Gastroesophageal sphincter (tissue), 4 donors: ENCODE measurements at regions not wholly inside any gene's neighbourhood (a gene's known extent, or its start where the extent isn't known, plus 50 kb on each side); places are given as distances from the start of the nearest gene placed in this dataset.

Source experiments
- ATAC-seq: fragments of 150-250 bp; one replicate; pipeline ENCODE4 v1.9.1; 2016; ENCODE audit warnings: mild to moderate bottlenecking, moderate library complexity
- H3K27ac ChIP-seq, 4 donors: fragments of 200-600 bp; sonication (generic) in 3 of 4; 1 replicate in 3 of 4; 2 replicates in 1 of 4; pipeline ENCODE4 v1.5.1; 2016 to 2019
- H3K27me3 ChIP-seq: fragments of 200-600 bp; sonication (generic); one replicate; pipeline ENCODE4 v1.5.1; 2019
- H3K36me3 ChIP-seq, 2 donors: fragments of 200-600 bp; sonication (generic); one replicate each; pipeline ENCODE4 v1.5.1; 2019; ENCODE audit warnings: control low read depth in 1 of 2
- H3K4me1 ChIP-seq, 3 donors: fragments of 200-600 bp; sonication (generic); 1 replicate in 2 of 3; 2 replicates in 1 of 3; pipeline ENCODE4 v1.5.1; 2016 to 2019; ENCODE audit warnings: control low read depth in 2 of 3
- H3K4me3 ChIP-seq, 2 donors: fragments of 200-600 bp; sonication (generic); one replicate each; pipeline ENCODE4 v1.5.1; 2019; ENCODE audit warnings: mild to moderate bottlenecking in 1 of 2, moderate library complexity in 1 of 2
- H3K9me3 ChIP-seq, 3 donors: fragments of 200-600 bp; sonication (generic); one replicate each; pipeline ENCODE4 v1.5.1; 2017 to 2019; ENCODE audit warnings: control low read depth in 2 of 3
- CTCF ChIP-seq, 4 experiments: fragments of 200-600 bp in 2 of 4; fragments of 450-650 bp in 2 of 4; sonication (generic) in 1 of 4; IDR thresholded peaks; one replicate each; pipeline ENCODE4 v1.5.1; 2017 to 2019; ENCODE audit warnings: antibody characterized with exemption in 4 of 4, mild to moderate bottlenecking in 2 of 4, moderate library complexity in 2 of 4
- EP300 ChIP-seq: sonication (generic); formaldehyde crosslinking; IDR thresholded peaks from one replicate; pipeline ENCODE4 v1.6.1; 2017; ENCODE audit warnings: antibody characterized with exemption, mild to moderate bottlenecking
- POLR2A ChIP-seq, 2 donors: fragments of 450-650 bp; IDR thresholded peaks; one replicate each; pipeline ENCODE4 v1.6.1; 2017; ENCODE audit warnings: antibody characterized with exemption in 2 of 2, mild to moderate bottlenecking in 2 of 2, moderate library complexity in 1 of 2
- POLR2AphosphoS5 ChIP-seq: sonication (generic); formaldehyde crosslinking; IDR thresholded peaks from one replicate; pipeline ENCODE4 v1.6.1; 2017; ENCODE audit warnings: antibody characterized with exemption
- WGBS, 2 donors: methylation state at CpG; one replicate each; pipeline ENCODE4 v1.1.5; 2018; ENCODE audit warnings: low coverage in 1 of 2; 5-methylcytosine and 5-hydroxymethylcytosine counted together

DNA sequence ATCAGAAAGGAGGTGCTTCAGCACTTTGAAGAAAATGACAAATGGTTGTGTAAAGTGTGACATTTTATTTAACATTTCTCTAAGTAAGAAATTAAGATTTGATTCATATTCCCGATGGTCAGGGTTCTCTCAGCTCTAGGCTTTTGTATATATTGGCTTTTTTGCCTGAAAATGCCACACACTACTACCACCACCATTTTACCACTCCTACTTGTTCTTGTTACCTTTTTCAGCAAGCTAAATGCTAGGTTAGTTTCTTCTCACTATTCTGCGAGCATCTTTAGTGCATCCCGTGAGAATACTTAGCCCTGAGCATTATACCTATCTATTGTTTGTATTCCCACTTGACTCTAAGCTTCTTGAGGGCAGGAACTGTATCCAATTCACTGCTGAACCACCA is 177.6 kb upstream of the MTNR1B start:
- H3K4me1 ChIP-seq: no peaks in the 10 kb centered on the region
- H3K36me3 ChIP-seq: no peaks in the 10 kb centered on the region
- no peak overlapping the region for H3K4me3 ChIP-seq
- no peak for ATAC-seq
- H3K27ac ChIP-seq: no peak overlapping the region
- no peaks in the 10 kb centered on the region for H3K27me3 ChIP-seq
- TF ChIP-seq CTCF (IDR thresholded peaks at IDR 0.05) (no peak), POLR2AphosphoS5 (no peak), POLR2A (IDR thresholded peaks at IDR 0.05) (no peak)
- H3K9me3 ChIP-seq: no peaks in the 10 kb centered on the region
- 89 to 100% methylated on average over 2 to 3 of the region's 3 CpGs for WGBS, 2 donors

DNA sequence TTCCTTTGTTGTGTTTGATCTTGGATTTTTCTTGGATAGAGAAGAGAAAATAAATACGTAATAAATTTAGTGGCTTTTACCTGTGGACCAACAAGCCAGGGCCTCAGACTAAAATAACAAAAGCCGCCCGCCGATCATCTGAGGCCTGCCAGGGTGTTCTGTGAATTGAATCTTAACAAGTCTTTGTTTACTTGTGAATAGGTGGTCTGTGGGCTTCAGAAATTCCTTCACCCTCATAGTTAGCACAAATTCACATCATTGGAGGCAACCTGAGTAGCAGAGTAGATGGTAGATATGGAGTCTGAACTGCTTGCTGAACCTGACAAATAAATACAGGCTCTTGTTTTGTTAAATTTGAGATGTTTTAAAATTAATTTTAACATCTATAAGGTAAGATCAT is 176.3 kb upstream of the MTNR1B start:
- Histone ChIP-seq H3K27me3 (no peaks in the 10 kb centered on the region), H3K4me1 (no peaks in the 10 kb centered on the region), H3K9me3 (no peaks in the 10 kb centered on the region), H3K27ac (no peak overlapping the region), H3K4me3 (no peak overlapping the region), H3K36me3 (no peaks in the 10 kb centered on the region)
- no peak for TF ChIP-seq POLR2AphosphoS5
- TF ChIP-seq POLR2A (IDR thresholded peaks at IDR 0.05): no peak
- TF ChIP-seq CTCF (IDR thresholded peaks at IDR 0.05): no peak
- TF ChIP-seq EP300: no peak
- WGBS, 2 donors: 88 to 94% methylated on average over 4 of the region's 4 CpGs
- no peak for ATAC-seq

DNA sequence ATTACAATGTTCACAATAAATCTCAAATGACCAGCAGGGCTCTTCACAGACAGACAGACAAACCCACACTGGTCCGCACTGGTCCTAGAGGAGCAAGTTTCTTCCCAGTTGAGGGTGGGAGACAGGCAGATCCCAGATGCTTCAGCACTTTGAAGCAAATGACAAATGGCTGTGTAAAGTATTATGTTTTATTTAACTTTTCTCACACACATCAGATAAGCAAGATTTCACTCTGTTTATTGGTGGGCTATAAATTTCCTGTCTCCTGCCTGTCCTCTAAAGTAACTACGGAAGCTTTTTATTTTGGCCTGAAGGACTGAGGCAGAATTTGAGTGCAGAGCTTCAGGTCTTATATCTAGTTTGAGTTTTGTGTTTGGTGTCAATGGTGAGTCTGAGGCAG is 174.7 kb upstream of the MTNR1B start:
- Histone ChIP-seq H3K4me3 (no peak overlapping the region), H3K9me3 (no peaks in the 10 kb centered on the region), H3K27ac (no peak overlapping the region), H3K27me3 (no peaks in the 10 kb centered on the region), H3K4me1 (no peaks in the 10 kb centered on the region), H3K36me3 (no peaks in the 10 kb centered on the region)
- ATAC-seq: no peak
- 80 to 92% methylated on average over 2 of the region's 2 CpGs for WGBS, 2 donors
- no peak for TF ChIP-seq POLR2A (IDR thresholded peaks at IDR 0.05)

- no peak for ATAC-seq
- Histone ChIP-seq H3K9me3 (no peaks in the 10 kb centered on the region), H3K27me3 (no peaks in the 10 kb centered on the region), H3K4me1 (no peaks in the 10 kb centered on the region), H3K36me3 (no peaks in the 10 kb centered on the region), H3K4me3 (no peak overlapping the region), H3K27ac (no peak overlapping the region)
- WGBS, 2 donors: 89% methylated on average over 1 of the region's 1 CpG; no CpG with 5 or more reads in 1 of the 2 donors
- no peak for TF ChIP-seq POLR2AphosphoS5
- no peak for TF ChIP-seq CTCF (IDR thresholded peaks at IDR 0.05)
- no peak for TF ChIP-seq POLR2A (IDR thresholded peaks at IDR 0.05)
- no peak for TF ChIP-seq EP300
Observed at GRCh38 chr11:92796744-92797143, 172.7 kb upstream of the MTNR1B start.

DNA sequence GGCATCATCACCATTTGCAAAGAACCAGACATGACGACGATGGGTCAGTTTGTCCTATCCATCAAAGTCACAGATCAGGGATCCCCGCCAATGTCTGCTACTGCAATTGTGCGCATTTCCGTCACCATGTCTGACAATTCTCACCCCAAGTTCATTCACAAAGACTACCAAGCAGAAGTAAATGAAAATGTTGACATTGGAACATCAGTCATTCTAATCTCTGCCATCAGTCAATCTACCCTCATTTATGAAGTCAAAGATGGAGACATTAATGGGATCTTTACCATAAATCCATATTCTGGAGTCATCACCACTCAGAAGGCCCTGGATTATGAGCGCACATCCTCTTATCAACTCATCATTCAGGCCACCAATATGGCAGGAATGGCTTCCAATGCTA is 171.6 kb upstream of the MTNR1B start:
- ATAC-seq: no peak
- TF ChIP-seq POLR2AphosphoS5 (no peak), EP300 (no peak), POLR2A (IDR thresholded peaks at IDR 0.05) (no peak), CTCF (IDR thresholded peaks at IDR 0.05) (no peak)
- WGBS, 2 donors: 94 to 95% methylated on average over 3 to 4 of the region's 6 CpGs
- no peaks in the 10 kb centered on the region for H3K4me1 ChIP-seq
- no peaks in the 10 kb centered on the region for H3K27me3 ChIP-seq
- H3K9me3 ChIP-seq: no peaks in the 10 kb centered on the region
- H3K4me3 ChIP-seq: no peak overlapping the region
- H3K27ac ChIP-seq: no peak overlapping the region
- no peaks in the 10 kb centered on the region for H3K36me3 ChIP-seq

DNA sequence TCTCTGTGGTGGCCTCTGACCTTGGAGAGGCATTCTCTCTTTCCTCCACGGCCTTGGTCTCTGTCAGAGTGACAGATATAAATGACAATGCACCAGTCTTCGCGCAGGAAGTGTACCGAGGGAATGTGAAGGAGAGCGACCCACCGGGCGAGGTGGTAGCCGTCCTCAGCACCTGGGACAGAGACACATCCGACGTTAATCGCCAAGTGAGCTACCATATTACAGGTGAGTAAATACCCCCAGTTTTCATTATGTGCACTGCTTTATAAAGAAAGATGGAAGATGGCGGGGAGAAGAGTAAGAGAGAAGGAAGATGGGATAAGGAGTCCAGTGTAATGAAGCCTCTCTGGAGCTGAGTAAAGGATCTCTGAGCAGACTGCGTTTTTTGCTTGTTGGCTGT is 167.8 kb upstream of the MTNR1B start:
- H3K36me3 ChIP-seq: no peaks in the 10 kb centered on the region
- 86 to 87% methylated on average over 12 of the region's 13 CpGs for WGBS, 2 donors
- H3K27me3 ChIP-seq: no peaks in the 10 kb centered on the region
- peaks cover 0 to 6% (median 0%) of the 10 kb centered on the region in 3 donors for H3K4me1 ChIP-seq
- no peak overlapping the region for H3K4me3 ChIP-seq
- no peak overlapping the region for H3K27ac ChIP-seq
- H3K9me3 ChIP-seq: no peaks in the 10 kb centered on the region
- ATAC-seq: no peak
- no peak for TF ChIP-seq POLR2A (IDR thresholded peaks at IDR 0.05)
- no peak for TF ChIP-seq POLR2AphosphoS5
- TF ChIP-seq CTCF (IDR thresholded peaks at IDR 0.05): no peak
- TF ChIP-seq EP300: no peak
